ENCODE measurements at regions not wholly inside any gene's neighbourhood (a gene's known extent, or its start where the extent isn't known, plus 50 kb on each side); places are given as distances from the start of the nearest gene placed in this dataset.

- Histone ChIP-seq H3K9me2 (replicated peaks; ENCODE audit: insufficient read depth, low read length) (no peaks in the 10 kb centered on the region), H3K27me3 (ENCODE audit: low read length) (no peaks in the 10 kb centered on the region), H3F3A (ENCODE audit: insufficient read depth) (no peaks in the 10 kb centered on the region), H2AFZ (ENCODE audit: low read depth, low read length, severe bottlenecking) (no peak overlapping the region), H3K27ac (ENCODE audit: low read depth, low read length) (no peak overlapping the region), H4K20me1 (ENCODE audit: low read depth, low read length) (no peaks in the 10 kb centered on the region), H3K79me2 (ENCODE audit: insufficient read depth, low read length) (no peaks in the 10 kb centered on the region), H3K36me3 (ENCODE audit: low read length) (no peaks in the 10 kb centered on the region), H3K4me3 (ENCODE audit: insufficient read depth, low read length, poor library complexity, severe bottlenecking) (no peak overlapping the region), H3K9ac (ENCODE audit: low read length) (no peak overlapping the region), H3K9me3 (ENCODE audit: insufficient read depth, low read length) (peaks cover 22% of the 10 kb centered on the region; the same call in 1 of the 2 replicates), H3K4me2 (ENCODE audit: low read depth, low read length, poor library complexity, severe bottlenecking) (no peak overlapping the region)
- TF ChIP-seq EZH2phosphoT487 (conservative IDR thresholded peaks at IDR 0.05; ENCODE audit: low read length), result no peak
- TF ChIP-seq, protein P1, sequence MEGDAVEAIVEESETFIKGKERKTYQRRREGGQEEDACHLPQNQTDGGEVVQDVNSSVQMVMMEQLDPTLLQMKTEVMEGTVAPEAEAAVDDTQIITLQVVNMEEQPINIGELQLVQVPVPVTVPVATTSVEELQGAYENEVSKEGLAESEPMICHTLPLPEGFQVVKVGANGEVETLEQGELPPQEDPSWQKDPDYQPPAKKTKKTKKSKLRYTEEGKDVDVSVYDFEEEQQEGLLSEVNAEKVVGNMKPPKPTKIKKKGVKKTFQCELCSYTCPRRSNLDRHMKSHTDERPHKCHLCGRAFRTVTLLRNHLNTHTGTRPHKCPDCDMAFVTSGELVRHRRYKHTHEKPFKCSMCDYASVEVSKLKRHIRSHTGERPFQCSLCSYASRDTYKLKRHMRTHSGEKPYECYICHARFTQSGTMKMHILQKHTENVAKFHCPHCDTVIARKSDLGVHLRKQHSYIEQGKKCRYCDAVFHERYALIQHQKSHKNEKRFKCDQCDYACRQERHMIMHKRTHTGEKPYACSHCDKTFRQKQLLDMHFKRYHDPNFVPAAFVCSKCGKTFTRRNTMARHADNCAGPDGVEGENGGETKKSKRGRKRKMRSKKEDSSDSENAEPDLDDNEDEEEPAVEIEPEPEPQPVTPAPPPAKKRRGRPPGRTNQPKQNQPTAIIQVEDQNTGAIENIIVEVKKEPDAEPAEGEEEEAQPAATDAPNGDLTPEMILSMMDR (IDR thresholded peaks at IDR 0.05; ENCODE audit: insufficient read depth, low read length, poor library complexity, severe bottlenecking), result no peak
Observed at GRCh38 chr17:17420561-17421269, 56.1 kb upstream of the MED9 start.

DNA sequence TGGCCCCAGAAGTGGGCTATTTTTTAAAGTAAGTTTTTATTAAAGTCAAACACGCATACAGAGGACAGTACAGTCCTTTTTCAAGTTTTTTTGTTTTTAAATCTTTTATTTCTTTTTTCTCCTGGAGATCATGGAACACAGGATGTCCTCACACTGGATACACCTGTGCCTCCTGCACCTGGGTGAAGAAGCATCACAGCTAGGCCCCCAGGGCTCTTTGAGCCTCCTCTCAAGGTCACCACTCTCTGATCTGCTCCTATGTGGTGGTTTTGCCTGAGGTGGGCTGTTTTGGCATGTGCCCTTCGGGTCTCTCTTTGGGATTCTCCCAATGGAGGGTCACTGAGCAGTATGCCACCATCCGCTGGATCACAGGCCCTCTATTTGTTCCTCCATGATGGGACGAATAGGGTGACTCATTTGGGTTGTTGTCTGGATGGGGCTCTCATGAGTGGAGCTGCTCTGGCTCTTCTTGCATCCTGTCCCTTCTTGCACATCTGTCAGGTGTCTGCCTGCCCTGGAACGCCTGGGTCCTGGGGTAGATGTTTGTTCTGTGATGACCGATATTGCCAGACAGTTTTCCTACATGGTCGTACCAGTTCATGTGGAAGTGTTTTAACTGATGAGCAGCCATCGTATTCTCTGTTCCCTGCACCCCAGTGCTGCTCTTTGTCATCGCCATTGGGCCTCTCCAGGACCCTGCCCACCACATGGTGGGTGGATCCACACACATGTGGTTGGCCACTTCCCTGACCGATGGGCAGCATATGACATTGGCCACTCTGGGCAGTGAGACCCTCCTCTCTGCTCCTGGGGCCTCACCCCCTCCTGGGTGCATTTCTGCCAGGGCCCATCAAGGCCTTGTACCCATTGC is 55.2 kb upstream of the MED9 start:
- Histone ChIP-seq H3K9me2 (replicated peaks; ENCODE audit: insufficient read depth, low read length) (no peaks in the 10 kb centered on the region), H3K4me2 (ENCODE audit: low read depth, low read length, poor library complexity, severe bottlenecking) (no peak overlapping the region), H3K27ac (ENCODE audit: low read depth, low read length) (no peak overlapping the region), H3F3A (ENCODE audit: insufficient read depth) (no peaks in the 10 kb centered on the region), H3K9ac (ENCODE audit: low read length) (no peak overlapping the region), H4K20me1 (ENCODE audit: low read depth, low read length) (no peaks in the 10 kb centered on the region), H3K27me3 (ENCODE audit: low read length) (no peaks in the 10 kb centered on the region), H3K4me3 (ENCODE audit: insufficient read depth, low read length, poor library complexity, severe bottlenecking) (no peak overlapping the region), H3K79me2 (ENCODE audit: insufficient read depth, low read length) (no peaks in the 10 kb centered on the region), H3K36me3 (ENCODE audit: low read length) (no peaks in the 10 kb centered on the region), H2AFZ (ENCODE audit: low read depth, low read length, severe bottlenecking) (no peak overlapping the region), H3K9me3 (ENCODE audit: insufficient read depth, low read length) (peaks cover 22% of the 10 kb centered on the region; the same call in 1 of the 2 replicates)
- TF ChIP-seq, protein P1 (IDR thresholded peaks at IDR 0.05; ENCODE audit: insufficient read depth, low read length, poor library complexity, severe bottlenecking), result no peak
- TF ChIP-seq EZH2phosphoT487 (conservative IDR thresholded peaks at IDR 0.05; ENCODE audit: low read length), result no peak

DNA sequence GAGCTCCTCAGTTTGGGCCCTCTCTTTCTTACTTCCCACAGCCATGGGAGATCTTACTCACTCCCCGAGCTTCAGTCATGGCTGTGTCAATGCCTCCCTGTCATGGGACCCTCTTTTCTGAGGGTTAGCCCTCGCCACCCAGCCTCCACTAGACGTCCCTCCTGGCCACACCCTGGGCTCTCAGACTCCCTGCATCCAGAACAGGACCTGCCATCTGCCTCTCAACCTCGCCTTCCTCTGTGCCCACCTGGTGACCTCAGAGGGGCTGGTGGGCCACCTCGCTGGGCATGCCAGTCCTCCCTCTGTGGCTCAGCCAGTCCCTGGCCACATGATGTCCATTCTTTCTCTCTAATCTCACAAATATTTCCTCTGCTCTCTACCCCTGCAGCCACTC is 54.6 kb upstream of the MED9 start:
- TF ChIP-seq, protein P1 (IDR thresholded peaks at IDR 0.05; ENCODE audit: insufficient read depth, low read length, poor library complexity, severe bottlenecking), result no peak
- TF ChIP-seq EZH2phosphoT487 (conservative IDR thresholded peaks at IDR 0.05; ENCODE audit: low read length), result no peak
- Histone ChIP-seq H3K27ac (ENCODE audit: low read depth, low read length) (no peak overlapping the region), H4K20me1 (ENCODE audit: low read depth, low read length) (no peaks in the 10 kb centered on the region), H3K9me3 (ENCODE audit: insufficient read depth, low read length) (peaks cover 22% of the 10 kb centered on the region; the same call in 1 of the 2 replicates), H3K36me3 (ENCODE audit: low read length) (no peaks in the 10 kb centered on the region), H3K9me2 (replicated peaks; ENCODE audit: insufficient read depth, low read length) (no peaks in the 10 kb centered on the region), H3K4me3 (ENCODE audit: insufficient read depth, low read length, poor library complexity, severe bottlenecking) (no peak overlapping the region), H3K27me3 (ENCODE audit: low read length) (no peaks in the 10 kb centered on the region), H3K9ac (ENCODE audit: low read length) (no peak overlapping the region), H3K4me2 (ENCODE audit: low read depth, low read length, poor library complexity, severe bottlenecking) (no peak overlapping the region), H3K79me2 (ENCODE audit: insufficient read depth, low read length) (no peaks in the 10 kb centered on the region), H2AFZ (ENCODE audit: low read depth, low read length, severe bottlenecking) (no peak overlapping the region), H3F3A (ENCODE audit: insufficient read depth) (no peaks in the 10 kb centered on the region)

Measured in SU-DHL-6 (cell line).